ENCODE measurements at regions not wholly inside any gene's neighbourhood (a gene's known extent, or its start where the extent isn't known, plus 50 kb on each side); places are given as distances from the start of the nearest gene placed in this dataset.

DNA sequence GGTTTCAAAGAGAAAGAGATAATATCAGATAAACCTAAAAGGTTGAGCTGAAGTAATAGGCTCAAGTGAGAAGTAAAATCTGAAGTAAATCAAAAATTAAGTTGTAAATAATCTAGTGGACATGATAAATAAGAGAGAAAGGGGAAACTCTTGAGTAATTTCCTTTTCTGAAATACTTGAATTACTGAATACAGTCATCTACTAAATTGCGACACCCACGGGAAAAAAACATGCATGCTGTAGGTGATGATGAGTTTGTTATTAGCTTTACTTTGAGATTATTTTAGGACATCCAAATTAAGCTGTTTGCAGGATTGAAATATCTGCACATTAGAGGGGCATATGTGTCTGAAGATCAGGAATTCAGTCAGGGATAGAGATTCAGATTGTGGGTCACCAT, 50.0 kb upstream of the CARD18 start:
- H3K9me3 ChIP-seq (replicated peaks in 1 of 11), result peaks cover 0 to 21% (median 0%) of the 10 kb centered on the region in 11 experiments; a peak in 6 of 22 replicates
- no peaks in the 10 kb centered on the region; a peak in 1 of 22 replicates for H3K36me3 ChIP-seq
- H3K4me2 ChIP-seq, result peak overlapping the region in 6 of 11 experiments; percentile 22 to 52 (median 46); a peak in 10 of 22 replicates
- H3K27ac ChIP-seq, result peak overlapping the region in 7 of 11 experiments; percentile 27 to 80 (median 65); a peak in 11 of 22 replicates
- H4K20me1 ChIP-seq, result no peaks in the 10 kb centered on the region
- H3K9ac ChIP-seq, result peak overlapping the region in 1 of 11 experiments; percentile 30; a peak in 1 of 22 replicates
- TF ChIP-seq Cebpa-rat (IDR thresholded peaks at IDR 0.05), result peak in 1 of 11 experiments; percentile 71; a peak in 2 of 22 replicates
- H3K4me1 ChIP-seq, result peaks cover 0 to 38% (median 8%) of the 10 kb centered on the region in 10 experiments; a peak in 10 of 20 replicates
- no peak overlapping the region for H3K4me3 ChIP-seq
- H3K27me3 ChIP-seq, result no peaks in the 10 kb centered on the region
